ENCODE measurements at regions not wholly inside any gene's neighbourhood (a gene's known extent, or its start where the extent isn't known, plus 50 kb on each side); places are given as distances from the start of the nearest gene placed in this dataset.

DNA sequence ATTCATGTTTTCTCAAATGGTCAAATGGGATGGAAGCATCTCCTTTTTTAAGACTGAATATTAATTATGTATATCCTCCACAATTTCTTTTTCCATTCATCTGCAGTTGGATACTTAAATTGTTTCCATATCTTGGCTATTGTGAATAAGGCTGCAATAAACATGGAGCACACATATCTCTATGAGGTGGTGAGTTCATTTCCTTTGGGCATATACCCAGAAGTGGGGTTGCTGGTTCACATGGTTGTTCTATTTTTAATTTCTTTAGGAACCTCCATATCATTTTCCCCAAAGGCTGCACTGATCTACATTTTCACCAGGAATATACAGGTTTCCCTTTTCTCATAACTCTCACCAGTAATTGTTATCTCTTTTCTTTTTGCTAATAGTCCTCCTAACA, 566.3 kb downstream of the KCTD12 start:
- no peak for TF ChIP-seq POLR2A (IDR thresholded peaks at IDR 0.05; ENCODE audit: extremely low read depth, insufficient read length)
- TF ChIP-seq MYC (IDR thresholded peaks at IDR 0.05; ENCODE audit: low read depth, low read length): no peak
- TF ChIP-seq, protein P1, sequence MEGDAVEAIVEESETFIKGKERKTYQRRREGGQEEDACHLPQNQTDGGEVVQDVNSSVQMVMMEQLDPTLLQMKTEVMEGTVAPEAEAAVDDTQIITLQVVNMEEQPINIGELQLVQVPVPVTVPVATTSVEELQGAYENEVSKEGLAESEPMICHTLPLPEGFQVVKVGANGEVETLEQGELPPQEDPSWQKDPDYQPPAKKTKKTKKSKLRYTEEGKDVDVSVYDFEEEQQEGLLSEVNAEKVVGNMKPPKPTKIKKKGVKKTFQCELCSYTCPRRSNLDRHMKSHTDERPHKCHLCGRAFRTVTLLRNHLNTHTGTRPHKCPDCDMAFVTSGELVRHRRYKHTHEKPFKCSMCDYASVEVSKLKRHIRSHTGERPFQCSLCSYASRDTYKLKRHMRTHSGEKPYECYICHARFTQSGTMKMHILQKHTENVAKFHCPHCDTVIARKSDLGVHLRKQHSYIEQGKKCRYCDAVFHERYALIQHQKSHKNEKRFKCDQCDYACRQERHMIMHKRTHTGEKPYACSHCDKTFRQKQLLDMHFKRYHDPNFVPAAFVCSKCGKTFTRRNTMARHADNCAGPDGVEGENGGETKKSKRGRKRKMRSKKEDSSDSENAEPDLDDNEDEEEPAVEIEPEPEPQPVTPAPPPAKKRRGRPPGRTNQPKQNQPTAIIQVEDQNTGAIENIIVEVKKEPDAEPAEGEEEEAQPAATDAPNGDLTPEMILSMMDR (IDR thresholded peaks at IDR 0.05; ENCODE audit: low read depth, low read length): no peak
- TF ChIP-seq, protein P2, sequence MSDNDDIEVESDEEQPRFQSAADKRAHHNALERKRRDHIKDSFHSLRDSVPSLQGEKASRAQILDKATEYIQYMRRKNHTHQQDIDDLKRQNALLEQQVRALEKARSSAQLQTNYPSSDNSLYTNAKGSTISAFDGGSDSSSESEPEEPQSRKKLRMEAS (IDR thresholded peaks at IDR 0.05; ENCODE audit: low read depth, low read length): no peak
- H3K4me3 ChIP-seq (ENCODE audit: low read depth, low read length): no peak overlapping the region
- DNase-seq (ENCODE audit: low read depth): no peak

DNA sequence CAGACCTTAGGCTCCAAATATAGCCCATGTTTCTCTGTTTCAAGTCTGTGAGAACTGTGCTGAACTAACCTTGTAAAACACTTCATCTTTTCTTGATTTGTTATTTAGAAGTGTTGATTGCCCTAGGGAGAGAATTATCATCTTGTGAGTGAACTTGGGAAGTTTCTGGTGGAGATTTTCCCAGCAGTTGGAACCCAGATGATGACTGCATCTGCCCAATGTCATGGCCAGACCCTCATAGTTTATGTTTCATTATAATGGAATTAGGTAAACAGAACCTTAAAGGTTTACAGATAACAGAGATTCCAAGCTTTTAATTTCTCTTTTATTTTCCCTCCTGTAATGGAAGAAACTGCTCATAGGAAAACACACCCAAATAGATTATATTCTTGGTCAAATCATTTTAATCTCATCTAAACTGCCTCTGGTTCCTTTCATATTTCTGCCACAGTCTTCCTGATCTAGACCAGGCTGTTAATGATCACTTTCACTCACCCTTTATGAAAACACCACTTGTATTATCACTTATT, 569.1 kb downstream of the KCTD12 start:
- TF ChIP-seq POLR2A (IDR thresholded peaks at IDR 0.05; ENCODE audit: extremely low read depth, insufficient read length): no peak
- TF ChIP-seq, protein P2 (IDR thresholded peaks at IDR 0.05; ENCODE audit: low read depth, low read length): no peak
- TF ChIP-seq, protein P1 (IDR thresholded peaks at IDR 0.05; ENCODE audit: low read depth, low read length): no peak
- TF ChIP-seq MYC (IDR thresholded peaks at IDR 0.05; ENCODE audit: low read depth, low read length): no peak
- no peak overlapping the region for H3K4me3 ChIP-seq (ENCODE audit: low read depth, low read length)
- DNase-seq (ENCODE audit: low read depth): no peak

DNA sequence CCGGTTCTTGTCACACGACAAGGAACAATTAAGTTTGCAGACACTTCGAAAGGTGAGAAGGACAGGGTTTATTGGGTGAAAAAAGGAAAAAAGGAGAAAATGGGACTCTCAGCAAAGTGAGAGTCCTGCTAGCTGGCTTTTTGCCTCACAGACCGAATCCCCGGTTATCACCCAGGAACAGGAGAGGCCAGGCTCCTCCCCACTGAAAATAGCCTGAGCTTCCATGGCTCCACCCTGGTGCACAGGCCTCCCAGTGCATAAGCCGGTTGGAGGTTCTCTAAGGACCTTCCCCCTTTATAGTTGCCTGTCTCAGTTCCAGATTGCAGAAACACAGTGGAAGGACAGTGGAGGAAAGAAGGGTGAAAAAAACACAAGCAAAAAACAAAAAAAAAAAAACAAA, 571.7 kb downstream of the KCTD12 start:
- no peak for TF ChIP-seq POLR2A (IDR thresholded peaks at IDR 0.05; ENCODE audit: extremely low read depth, insufficient read length)
- TF ChIP-seq MYC (IDR thresholded peaks at IDR 0.05; ENCODE audit: low read depth, low read length): no peak
- TF ChIP-seq, protein P2 (IDR thresholded peaks at IDR 0.05; ENCODE audit: low read depth, low read length): no peak
- TF ChIP-seq, protein P1 (IDR thresholded peaks at IDR 0.05; ENCODE audit: low read depth, low read length): no peak
- H3K4me3 ChIP-seq (ENCODE audit: low read depth, low read length): no peak overlapping the region
- DNase-seq (ENCODE audit: low read depth): no peak

DNA sequence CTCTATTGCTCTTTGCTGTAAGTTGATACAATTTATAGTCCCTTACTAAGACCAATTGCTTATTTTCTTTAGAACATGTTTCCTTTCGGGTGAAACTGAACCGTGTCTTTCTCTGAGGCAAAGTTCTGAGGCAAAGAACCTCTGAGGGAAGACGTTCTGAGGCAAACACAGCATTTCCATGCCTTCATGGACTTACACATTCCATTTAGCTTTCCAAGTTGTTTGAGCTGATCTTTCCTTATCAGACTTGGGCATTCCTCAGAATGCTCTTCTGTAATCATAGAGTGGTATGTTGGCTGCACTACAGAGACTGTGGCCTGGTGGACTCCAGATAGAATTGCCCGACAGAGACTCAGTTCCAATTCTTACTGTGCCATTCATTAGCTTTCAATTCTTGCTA, 579.1 kb downstream of the KCTD12 start:
- no peak for TF ChIP-seq MYC (IDR thresholded peaks at IDR 0.05; ENCODE audit: low read depth, low read length)
- no peak overlapping the region for H3K4me3 ChIP-seq (ENCODE audit: low read depth, low read length)
- DNase-seq (ENCODE audit: low read depth): no peak

DNA sequence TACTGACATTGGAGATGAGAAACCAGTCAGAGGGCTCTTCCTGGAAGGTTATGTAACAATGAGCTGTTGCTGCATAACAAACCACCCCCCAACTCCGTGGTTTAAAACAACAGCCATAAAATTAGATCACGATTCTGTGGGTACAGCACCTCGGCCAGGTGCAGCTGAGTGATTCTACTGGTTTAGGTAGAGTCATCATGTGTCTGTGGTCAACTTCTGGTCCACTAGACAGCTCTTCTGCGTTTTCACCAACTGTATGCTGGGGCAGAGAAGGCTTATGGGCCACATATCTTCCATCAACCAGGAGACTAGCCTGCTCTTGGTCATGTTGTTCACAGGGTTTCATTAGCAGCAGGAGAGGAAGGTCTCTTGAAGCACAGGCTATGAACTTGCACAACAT, 585.5 kb downstream of the KCTD12 start:
- TF ChIP-seq, protein P2 (IDR thresholded peaks at IDR 0.05; ENCODE audit: low read depth, low read length): no peak
- TF ChIP-seq, protein P1 (IDR thresholded peaks at IDR 0.05; ENCODE audit: low read depth, low read length): no peak
- TF ChIP-seq POLR2A (IDR thresholded peaks at IDR 0.05; ENCODE audit: extremely low read depth, insufficient read length): no peak
- no peak for TF ChIP-seq MYC (IDR thresholded peaks at IDR 0.05; ENCODE audit: low read depth, low read length)
- no peak for DNase-seq (ENCODE audit: low read depth)
- H3K4me3 ChIP-seq (ENCODE audit: low read depth, low read length): no peak overlapping the region

DNA sequence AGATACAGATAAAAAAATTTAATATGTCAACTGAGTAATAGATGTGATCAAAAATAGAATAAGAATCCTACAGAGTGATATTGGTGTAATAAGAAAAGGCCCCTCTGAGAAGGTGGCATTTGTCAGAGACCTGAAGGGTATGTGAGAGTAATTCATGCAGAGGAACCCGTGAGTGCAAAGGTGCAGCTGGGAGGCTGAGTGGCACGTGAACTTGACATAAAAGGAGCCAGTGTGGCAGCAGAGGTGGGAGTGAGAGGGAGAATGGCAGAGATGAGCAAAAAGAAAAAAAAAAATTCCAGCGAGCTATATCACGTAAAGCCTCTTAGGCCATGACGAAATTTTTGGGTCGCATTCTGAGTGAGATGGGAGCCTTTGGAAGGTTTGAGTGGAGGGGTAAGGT, 588.9 kb downstream of the KCTD12 start:
- TF ChIP-seq, protein P2 (IDR thresholded peaks at IDR 0.05; ENCODE audit: low read depth, low read length): no peak
- no peak for TF ChIP-seq MYC (IDR thresholded peaks at IDR 0.05; ENCODE audit: low read depth, low read length)
- TF ChIP-seq, protein P1 (IDR thresholded peaks at IDR 0.05; ENCODE audit: low read depth, low read length): no peak
- no peak for TF ChIP-seq POLR2A (IDR thresholded peaks at IDR 0.05; ENCODE audit: extremely low read depth, insufficient read length)
- DNase-seq (ENCODE audit: low read depth): no peak
- H3K4me3 ChIP-seq (ENCODE audit: low read depth, low read length): no peak overlapping the region
